HEK293 (cell line): ENCODE measurements at regions not wholly inside any gene's neighbourhood (a gene's known extent, or its start where the extent isn't known, plus 50 kb on each side); places are given as distances from the start of the nearest gene placed in this dataset.

ENCODE experiments used
- CTCF ChIA-PET: fragments of 350-600 bp; formaldehyde crosslinking; extraction: SDS; loops from one replicate; lab custom pipeline; 2021; ENCODE audit warnings: antibody characterized with exemption; lab: Yijun Ruan, JAX
- POLR2A ChIA-PET: fragments of 300-600 bp; formaldehyde crosslinking; extraction: SDS; loops from one replicate; lab custom pipeline; 2020; ENCODE audit warnings: antibody characterized with exemption, inconsistent platforms; lab: Yijun Ruan, JAX
- H3K27ac ChIP-seq: fragments of 200-500 bp; sonication (Bioruptor generic); 2 replicates; pipeline ENCODE4 v1.5.1; 2014; ENCODE audit warnings: low read depth, low read length, control low read depth, inconsistent platforms; ENCODE audit errors: extremely low read depth
- H3K36me3 ChIP-seq, 2 experiments: fragments of 200-500 bp in 1 of 2; sonication (Bioruptor generic) in 1 of 2; 1 replicate in 1 of 2; 2 replicates in 1 of 2; pipeline ENCODE4 v1.5.1; 2014 to 2017; ENCODE audit warnings: inconsistent platforms in 2 of 2, low read length in 2 of 2; ENCODE audit not compliant: control insufficient read depth in 2 of 2, insufficient read depth in 1 of 2
- H3K4me1 ChIP-seq: fragments of 200-500 bp; sonication (Bioruptor generic); 2 replicates; pipeline ENCODE4 v1.5.1; 2014; ENCODE audit warnings: mild to moderate bottlenecking, low read length, inconsistent platforms; ENCODE audit not compliant: control insufficient read depth, insufficient read depth
- H3K4me3 ChIP-seq: 2 replicates; pipeline ENCODE4 v1.5.1; 2011; ENCODE audit warnings: low read depth, mild to moderate bottlenecking, control low read depth, low read length, moderate library complexity
- H3K9me3 ChIP-seq: fragments of 200-500 bp; sonication (Bioruptor generic); 2 replicates; pipeline ENCODE4 v1.5.1; 2014; ENCODE audit warnings: low read depth, low read length, inconsistent platforms; ENCODE audit not compliant: control insufficient read depth, insufficient read depth
- FEZF1 ChIP-seq: fragments of 450-650 bp; formaldehyde crosslinking; IDR thresholded peaks from 2 replicates; pipeline ENCODE4 v1.5.1; 2016; ENCODE audit warnings: missing biosample characterization, missing genetic modification characterization
- IKZF3 ChIP-seq: fragments of 450-650 bp; IDR thresholded peaks from 2 replicates; pipeline ENCODE4 v1.5.0; 2018; ENCODE audit warnings: missing biosample characterization, mild to moderate bottlenecking, missing genetic modification characterization, moderate library complexity
- KLF1 ChIP-seq: fragments of 450-650 bp; formaldehyde crosslinking; IDR thresholded peaks from 2 replicates; pipeline ENCODE4 v1.5.1; 2016; ENCODE audit warnings: missing biosample characterization, missing genetic modification characterization
- KLF7 ChIP-seq: fragments of 450-650 bp; formaldehyde crosslinking; IDR thresholded peaks from 2 replicates; pipeline ENCODE4 v1.5.1; 2016; ENCODE audit warnings: missing biosample characterization, missing genetic modification characterization, borderline replicate concordance
- ZBTB48 ChIP-seq: fragments of 450-650 bp; formaldehyde crosslinking; IDR thresholded peaks from 2 replicates; pipeline ENCODE4 v1.5.1; 2016; ENCODE audit warnings: missing biosample characterization, missing genetic modification characterization
- ZNF140 ChIP-seq: fragments of 450-650 bp; formaldehyde crosslinking; IDR thresholded peaks from 2 replicates; pipeline ENCODE4 v1.5.1; 2016; ENCODE audit warnings: missing biosample characterization, missing genetic modification characterization
- ZNF146 ChIP-seq: fragments of 450-650 bp; formaldehyde crosslinking; IDR thresholded peaks from 2 replicates; pipeline ENCODE4 v1.5.1; 2016; ENCODE audit warnings: missing biosample characterization, missing genetic modification characterization
- ZNF16 ChIP-seq: fragments of 450-650 bp; formaldehyde crosslinking; IDR thresholded peaks from 2 replicates; pipeline ENCODE4 v1.5.1; 2016; ENCODE audit warnings: low read depth, missing biosample characterization, missing genetic modification characterization
- ZNF19 ChIP-seq: fragments of 450-650 bp; formaldehyde crosslinking; IDR thresholded peaks from 2 replicates; pipeline ENCODE4; 2016; ENCODE audit warnings: missing biosample characterization, missing genetic modification characterization, low read depth
- ZNF341 ChIP-seq: fragments of 450-650 bp; formaldehyde crosslinking; IDR thresholded peaks from 2 replicates; pipeline ENCODE4; 2016; ENCODE audit warnings: low read depth, missing biosample characterization, missing genetic modification characterization
- ZNF366 ChIP-seq: fragments of 450-650 bp; formaldehyde crosslinking; conservative IDR thresholded peaks from 2 replicates; pipeline ENCODE4 v1.5.1; 2016; ENCODE audit warnings: missing biosample characterization, missing genetic modification characterization
- ZNF404 ChIP-seq: fragments of 450-650 bp; formaldehyde crosslinking; IDR thresholded peaks from 2 replicates; pipeline ENCODE4 v1.5.1; 2017; ENCODE audit warnings: missing biosample characterization, missing genetic modification characterization
- ZNF433 ChIP-seq: fragments of 450-650 bp; formaldehyde crosslinking; IDR thresholded peaks from 2 replicates; pipeline ENCODE4 v1.5.1; 2016; ENCODE audit warnings: missing biosample characterization, missing genetic modification characterization, low read depth
- ZNF501 ChIP-seq: fragments of 450-650 bp; formaldehyde crosslinking; IDR thresholded peaks from 2 replicates; pipeline ENCODE4 v1.5.1; 2016; ENCODE audit warnings: missing biosample characterization, missing genetic modification characterization
- ZNF558 ChIP-seq: fragments of 450-650 bp; formaldehyde crosslinking; IDR thresholded peaks from 2 replicates; pipeline ENCODE4 v1.5.1; 2016; ENCODE audit warnings: missing biosample characterization, missing genetic modification characterization
- ZNF837 ChIP-seq: fragments of 450-650 bp; formaldehyde crosslinking; IDR thresholded peaks from 2 replicates; pipeline ENCODE4 v1.5.1; 2016; ENCODE audit warnings: missing biosample characterization, missing genetic modification characterization
- ZSCAN30 ChIP-seq: fragments of 450-650 bp; IDR thresholded peaks from 2 replicates; pipeline ENCODE4 v1.5.1; 2018; ENCODE audit warnings: missing biosample characterization, mild to moderate bottlenecking, missing genetic modification characterization, moderate library complexity
- TF ChIP-seq, protein P1 (sequence below): fragments of 450-650 bp; formaldehyde crosslinking; IDR thresholded peaks from 2 replicates; pipeline ENCODE4 v1.5.1; 2016; ENCODE audit warnings: missing biosample characterization, missing genetic modification characterization
- TF ChIP-seq, protein P2 (sequence below): fragments of 450-650 bp; formaldehyde crosslinking; IDR thresholded peaks from 2 replicates; pipeline ENCODE4 v1.5.1; 2016; ENCODE audit warnings: missing biosample characterization, missing genetic modification characterization, low read depth
- TF ChIP-seq, protein P3 (sequence below): fragments of 450-650 bp; formaldehyde crosslinking; IDR thresholded peaks from 2 replicates; pipeline ENCODE4 v1.5.1; 2017; ENCODE audit warnings: missing biosample characterization, missing genetic modification characterization

- TF ChIP-seq ZNF404 (tag by site-specific recombination) (no peak), ZNF16 (tag by site-specific recombination) (no peak), ZNF558 (no peak), ZNF837 (tag by site-specific recombination) (no peak), ZNF19 (tag by site-specific recombination) (no peak), FEZF1 (tag by site-specific recombination) (no peak), ZNF140 (tag by site-specific recombination) (no peak), ZNF146 (tag by site-specific recombination) (no peak), ZBTB48 (tag by site-specific recombination) (no peak), ZNF433 (tag by site-specific recombination) (no peak), KLF7 (tag by site-specific recombination) (no peak), ZNF341 (no peak)
- TF ChIP-seq, protein P1, sequence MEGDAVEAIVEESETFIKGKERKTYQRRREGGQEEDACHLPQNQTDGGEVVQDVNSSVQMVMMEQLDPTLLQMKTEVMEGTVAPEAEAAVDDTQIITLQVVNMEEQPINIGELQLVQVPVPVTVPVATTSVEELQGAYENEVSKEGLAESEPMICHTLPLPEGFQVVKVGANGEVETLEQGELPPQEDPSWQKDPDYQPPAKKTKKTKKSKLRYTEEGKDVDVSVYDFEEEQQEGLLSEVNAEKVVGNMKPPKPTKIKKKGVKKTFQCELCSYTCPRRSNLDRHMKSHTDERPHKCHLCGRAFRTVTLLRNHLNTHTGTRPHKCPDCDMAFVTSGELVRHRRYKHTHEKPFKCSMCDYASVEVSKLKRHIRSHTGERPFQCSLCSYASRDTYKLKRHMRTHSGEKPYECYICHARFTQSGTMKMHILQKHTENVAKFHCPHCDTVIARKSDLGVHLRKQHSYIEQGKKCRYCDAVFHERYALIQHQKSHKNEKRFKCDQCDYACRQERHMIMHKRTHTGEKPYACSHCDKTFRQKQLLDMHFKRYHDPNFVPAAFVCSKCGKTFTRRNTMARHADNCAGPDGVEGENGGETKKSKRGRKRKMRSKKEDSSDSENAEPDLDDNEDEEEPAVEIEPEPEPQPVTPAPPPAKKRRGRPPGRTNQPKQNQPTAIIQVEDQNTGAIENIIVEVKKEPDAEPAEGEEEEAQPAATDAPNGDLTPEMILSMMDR (tag by site-specific recombination) = no peak
- TF ChIP-seq, protein P2, sequence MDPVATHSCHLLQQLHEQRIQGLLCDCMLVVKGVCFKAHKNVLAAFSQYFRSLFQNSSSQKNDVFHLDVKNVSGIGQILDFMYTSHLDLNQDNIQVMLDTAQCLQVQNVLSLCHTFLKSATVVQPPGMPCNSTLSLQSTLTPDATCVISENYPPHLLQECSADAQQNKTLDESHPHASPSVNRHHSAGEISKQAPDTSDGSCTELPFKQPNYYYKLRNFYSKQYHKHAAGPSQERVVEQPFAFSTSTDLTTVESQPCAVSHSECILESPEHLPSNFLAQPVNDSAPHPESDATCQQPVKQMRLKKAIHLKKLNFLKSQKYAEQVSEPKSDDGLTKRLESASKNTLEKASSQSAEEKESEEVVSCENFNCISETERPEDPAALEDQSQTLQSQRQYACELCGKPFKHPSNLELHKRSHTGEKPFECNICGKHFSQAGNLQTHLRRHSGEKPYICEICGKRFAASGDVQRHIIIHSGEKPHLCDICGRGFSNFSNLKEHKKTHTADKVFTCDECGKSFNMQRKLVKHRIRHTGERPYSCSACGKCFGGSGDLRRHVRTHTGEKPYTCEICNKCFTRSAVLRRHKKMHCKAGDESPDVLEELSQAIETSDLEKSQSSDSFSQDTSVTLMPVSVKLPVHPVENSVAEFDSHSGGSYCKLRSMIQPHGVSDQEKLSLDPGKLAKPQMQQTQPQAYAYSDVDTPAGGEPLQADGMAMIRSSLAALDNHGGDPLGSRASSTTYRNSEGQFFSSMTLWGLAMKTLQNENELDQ (tag by site-specific recombination) = no peak
- TF ChIP-seq, protein P3, sequence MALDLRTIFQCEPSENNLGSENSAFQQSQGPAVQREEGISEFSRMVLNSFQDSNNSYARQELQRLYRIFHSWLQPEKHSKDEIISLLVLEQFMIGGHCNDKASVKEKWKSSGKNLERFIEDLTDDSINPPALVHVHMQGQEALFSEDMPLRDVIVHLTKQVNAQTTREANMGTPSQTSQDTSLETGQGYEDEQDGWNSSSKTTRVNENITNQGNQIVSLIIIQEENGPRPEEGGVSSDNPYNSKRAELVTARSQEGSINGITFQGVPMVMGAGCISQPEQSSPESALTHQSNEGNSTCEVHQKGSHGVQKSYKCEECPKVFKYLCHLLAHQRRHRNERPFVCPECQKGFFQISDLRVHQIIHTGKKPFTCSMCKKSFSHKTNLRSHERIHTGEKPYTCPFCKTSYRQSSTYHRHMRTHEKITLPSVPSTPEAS (tag by site-specific recombination) = no peak
- CTCF ChIA-PET = no interaction called here
- H3K4me1 ChIP-seq = no peaks in the 10 kb centered on the region
- no peaks in the 10 kb centered on the region for H3K9me3 ChIP-seq
- POLR2A ChIA-PET = no interaction called here
- no peak overlapping the region for H3K4me3 ChIP-seq
- no peak overlapping the region for H3K27ac ChIP-seq
- no peaks in the 10 kb centered on the region for H3K36me3 ChIP-seq
Measured at GRCh38 chr7:54242776-54243175, 299.4 kb upstream of the VSTM2A start.

GRCh38 chr7:54245020-54245419 lies 297.2 kb upstream of the VSTM2A start:
- Histone ChIP-seq H3K4me1 (no peaks in the 10 kb centered on the region), H3K9me3 (no peaks in the 10 kb centered on the region), H3K27ac (no peak overlapping the region), H3K4me3 (no peak overlapping the region), H3K36me3 (no peaks in the 10 kb centered on the region)
- ChIA-PET POLR2A (no interaction called here), CTCF (no interaction called here)
- TF ChIP-seq IKZF3 (tag by site-specific recombination) (no peak), ZNF501 (tag by site-specific recombination) (no peak), ZNF366 (tag by site-specific recombination) (no peak), KLF7 (tag by site-specific recombination) (no peak), KLF1 (no peak), ZSCAN30 (tag by site-specific recombination) (no peak)
